ENCODE measurements at regions not wholly inside any gene's neighbourhood (a gene's known extent, or its start where the extent isn't known, plus 50 kb on each side); places are given as distances from the start of the nearest gene placed in this dataset.

DNA sequence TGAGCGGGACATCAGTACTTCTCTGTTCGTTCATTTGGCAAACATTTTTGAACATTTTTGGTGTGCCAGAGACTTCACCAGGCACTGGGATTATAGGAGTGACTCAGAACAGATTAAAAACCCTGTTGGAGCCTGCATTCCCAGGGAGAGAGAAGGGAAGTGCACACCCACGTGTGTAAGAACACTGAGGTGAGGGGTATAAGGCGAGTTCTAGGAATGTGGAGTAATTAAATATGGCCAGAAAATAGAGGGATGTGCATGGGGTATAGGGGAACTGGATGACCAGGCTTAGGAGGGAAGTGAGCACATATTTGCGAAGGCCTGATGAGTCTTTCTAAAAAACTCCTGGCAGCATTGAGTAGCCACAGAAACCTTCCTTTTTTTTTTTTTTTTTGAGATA lies 401.2 kb upstream of the C2CD4B start:
- no peaks in the 10 kb centered on the region for H3K9me3 Mint-ChIP-seq
- DNase-seq: no peak
- Histone ChIP-seq H3K9me3 (ENCODE audit: control insufficient read depth, low read length) (no peaks in the 10 kb centered on the region), H3K36me3 (ENCODE audit: control insufficient read depth, insufficient read depth, low read length) (peaks cover 7% of the 10 kb centered on the region), H3K27ac (ENCODE audit: low read depth, low read length) (no peak overlapping the region), H3K4me1 (ENCODE audit: control insufficient read depth, insufficient read depth, low read length) (peaks cover 17% of the 10 kb centered on the region), H3K27me3 (ENCODE audit: control insufficient read depth, insufficient read depth, low read length, poor library complexity, severe bottlenecking) (no peaks in the 10 kb centered on the region), H3K9ac (ENCODE audit: extremely low read depth, low read length, poor library complexity, severe bottlenecking) (no peak overlapping the region), H3K4me3 (ENCODE audit: low read length) (no peak overlapping the region)
- WGBS, 2 experiments (ENCODE audit: insufficient coverage in 1 of 2, insufficient read length in 1 of 2): 85 to 96% methylated on average over 4 to 5 of the region's 5 CpGs
- H3K27me3 Mint-ChIP-seq (ENCODE audit: insufficient read depth): no peaks in the 10 kb centered on the region
- H3K4me1 Mint-ChIP-seq: peaks cover 64% of the 10 kb centered on the region
- peaks cover 11% of the 10 kb centered on the region for H3K36me3 Mint-ChIP-seq (ENCODE audit: low read depth)
- H3K4me3 Mint-ChIP-seq: no peak overlapping the region
- peak overlapping the region; percentile 70 for H3K27ac Mint-ChIP-seq
- TF ChIP-seq, protein P1, sequence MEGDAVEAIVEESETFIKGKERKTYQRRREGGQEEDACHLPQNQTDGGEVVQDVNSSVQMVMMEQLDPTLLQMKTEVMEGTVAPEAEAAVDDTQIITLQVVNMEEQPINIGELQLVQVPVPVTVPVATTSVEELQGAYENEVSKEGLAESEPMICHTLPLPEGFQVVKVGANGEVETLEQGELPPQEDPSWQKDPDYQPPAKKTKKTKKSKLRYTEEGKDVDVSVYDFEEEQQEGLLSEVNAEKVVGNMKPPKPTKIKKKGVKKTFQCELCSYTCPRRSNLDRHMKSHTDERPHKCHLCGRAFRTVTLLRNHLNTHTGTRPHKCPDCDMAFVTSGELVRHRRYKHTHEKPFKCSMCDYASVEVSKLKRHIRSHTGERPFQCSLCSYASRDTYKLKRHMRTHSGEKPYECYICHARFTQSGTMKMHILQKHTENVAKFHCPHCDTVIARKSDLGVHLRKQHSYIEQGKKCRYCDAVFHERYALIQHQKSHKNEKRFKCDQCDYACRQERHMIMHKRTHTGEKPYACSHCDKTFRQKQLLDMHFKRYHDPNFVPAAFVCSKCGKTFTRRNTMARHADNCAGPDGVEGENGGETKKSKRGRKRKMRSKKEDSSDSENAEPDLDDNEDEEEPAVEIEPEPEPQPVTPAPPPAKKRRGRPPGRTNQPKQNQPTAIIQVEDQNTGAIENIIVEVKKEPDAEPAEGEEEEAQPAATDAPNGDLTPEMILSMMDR (conservative IDR thresholded peaks at IDR 0.05): no peak

GRCh38 chr15:62567501-62567900 lies 402.4 kb upstream of the C2CD4B start:
- Mint-ChIP-seq H3K36me3 (ENCODE audit: low read depth) (peaks cover 11% of the 10 kb centered on the region), H3K4me1 (peaks cover 57% of the 10 kb centered on the region), H3K9me3 (no peaks in the 10 kb centered on the region), H3K4me3 (no peak overlapping the region), H3K27ac (no peak overlapping the region), H3K27me3 (ENCODE audit: insufficient read depth) (no peaks in the 10 kb centered on the region)
- DNase-seq: no peak
- 90 to 97% methylated on average over 3 to 9 of the region's 9 CpGs for WGBS, 2 experiments (ENCODE audit: insufficient coverage in 1 of 2, insufficient read length in 1 of 2)
- no peak overlapping the region for H3K27ac ChIP-seq (ENCODE audit: low read depth, low read length)
- H3K4me1 ChIP-seq (ENCODE audit: control insufficient read depth, insufficient read depth, low read length): peaks cover 15% of the 10 kb centered on the region
- no peak overlapping the region for H3K4me3 ChIP-seq (ENCODE audit: low read length)
- H3K9ac ChIP-seq (ENCODE audit: extremely low read depth, low read length, poor library complexity, severe bottlenecking): no peak overlapping the region
- no peaks in the 10 kb centered on the region for H3K9me3 ChIP-seq (ENCODE audit: control insufficient read depth, low read length)
- H3K36me3 ChIP-seq (ENCODE audit: control insufficient read depth, insufficient read depth, low read length): peaks cover 7% of the 10 kb centered on the region
- TF ChIP-seq, protein P1 (conservative IDR thresholded peaks at IDR 0.05): no peak
- no peaks in the 10 kb centered on the region for H3K27me3 ChIP-seq (ENCODE audit: control insufficient read depth, insufficient read depth, low read length, poor library complexity, severe bottlenecking)

DNA sequence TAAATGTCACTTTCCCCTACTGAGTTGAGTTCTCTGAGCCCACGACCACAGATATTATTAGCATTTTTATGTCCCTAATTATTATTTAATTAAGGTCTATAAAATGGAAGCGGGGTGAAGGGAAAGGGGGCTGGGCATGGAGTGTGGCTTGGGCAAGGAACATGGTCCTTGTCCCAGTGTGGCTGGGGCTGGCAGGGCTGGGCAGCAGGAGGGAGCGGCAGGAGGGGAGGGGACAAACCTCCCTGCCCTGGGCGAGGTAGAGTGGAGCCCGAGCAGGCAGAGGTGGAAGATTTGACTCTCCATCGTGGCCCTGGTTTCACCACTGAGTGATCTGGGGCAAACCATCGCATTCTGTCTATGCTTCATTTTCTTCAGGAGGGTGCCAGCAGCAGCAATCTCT lies 402.9 kb upstream of the C2CD4B start:
- H3K27me3 ChIP-seq (ENCODE audit: control insufficient read depth, insufficient read depth, low read length, poor library complexity, severe bottlenecking): no peaks in the 10 kb centered on the region
- H3K4me1 ChIP-seq (ENCODE audit: control insufficient read depth, insufficient read depth, low read length): peaks cover 15% of the 10 kb centered on the region
- WGBS, 2 experiments (ENCODE audit: insufficient coverage in 1 of 2, insufficient read length in 1 of 2): 95 to 96% methylated on average over 5 to 7 of the region's 7 CpGs
- H3K27me3 Mint-ChIP-seq (ENCODE audit: insufficient read depth): no peaks in the 10 kb centered on the region
- no peak overlapping the region for H3K27ac ChIP-seq (ENCODE audit: low read depth, low read length)
- H3K36me3 Mint-ChIP-seq (ENCODE audit: low read depth): peaks cover 11% of the 10 kb centered on the region
- no peak overlapping the region for H3K9ac ChIP-seq (ENCODE audit: extremely low read depth, low read length, poor library complexity, severe bottlenecking)
- H3K4me1 Mint-ChIP-seq: peaks cover 60% of the 10 kb centered on the region
- no peak overlapping the region for H3K4me3 Mint-ChIP-seq
- peaks cover 7% of the 10 kb centered on the region for H3K36me3 ChIP-seq (ENCODE audit: control insufficient read depth, insufficient read depth, low read length)
- no peaks in the 10 kb centered on the region for H3K9me3 Mint-ChIP-seq
- no peak for DNase-seq
- no peak overlapping the region for H3K4me3 ChIP-seq (ENCODE audit: low read length)
- no peaks in the 10 kb centered on the region for H3K9me3 ChIP-seq (ENCODE audit: control insufficient read depth, low read length)
- H3K27ac Mint-ChIP-seq: no peak overlapping the region
- TF ChIP-seq, protein P1 (conservative IDR thresholded peaks at IDR 0.05): no peak

Measured in endodermal cell (in vitro differentiated cells).